ENCODE measurements at regions not wholly inside any gene's neighbourhood (a gene's known extent, or its start where the extent isn't known, plus 50 kb on each side); places are given as distances from the start of the nearest gene placed in this dataset.
A peak's percentile ranks its signal among the peaks of the same experiment; 100 is the strongest.
"Not testable (repeated sequence)": the region's sequence is repeated elsewhere in the genome, so short reads cannot be mapped to it uniquely, and the experiment has no call there.

GRCh38 chr3:18992709-18993108 is 155.6 kb upstream of the KCNH8 start:
- DNase-seq (ENCODE audit: low read depth in 2 of 2) = no peak
- no peak for TF ChIP-seq CTCF (IDR thresholded peaks at IDR 0.05; ENCODE audit: low read depth, low read length)
- H3K4me3 ChIP-seq (replicated peaks in 1 of 2; ENCODE audit: low read depth in 2 of 2, low read length in 2 of 2) = no peak overlapping the region

GRCh38 chr3:18989237-18989795 is 159.0 kb upstream of the KCNH8 start:
- H3K4me3 ChIP-seq (replicated peaks in 1 of 2; ENCODE audit: low read depth in 2 of 2, low read length in 2 of 2) = no peak overlapping the region
- no peak for TF ChIP-seq CTCF (IDR thresholded peaks at IDR 0.05; ENCODE audit: low read depth, low read length)

GRCh38 chr3:18988614-18989229 is 159.6 kb upstream of the KCNH8 start:
- no peak overlapping the region for H3K4me3 ChIP-seq (replicated peaks in 1 of 2; ENCODE audit: low read depth in 2 of 2, low read length in 2 of 2)
- DNase-seq (ENCODE audit: low read depth in 2 of 2) = peak; percentile 18 to 30
- TF ChIP-seq CTCF (IDR thresholded peaks at IDR 0.05; ENCODE audit: low read depth, low read length) = peak; percentile 21

More at GRCh38 chr3:18989237-18989795, 159.0 kb upstream of the KCNH8 start:
- DNase-seq (ENCODE audit: low read depth in 2 of 2) = no peak

- TF ChIP-seq CTCF (IDR thresholded peaks at IDR 0.05; ENCODE audit: low read depth, low read length) = no peak
- DNase-seq (ENCODE audit: low read depth in 2 of 2) = no peak
- H3K4me3 ChIP-seq (replicated peaks in 1 of 2; ENCODE audit: low read depth in 2 of 2, low read length in 2 of 2) = no peak overlapping the region
These were observed 160.4 kb upstream of the KCNH8 start for GRCh38 chr3:18987862-18988447.

GRCh38 chr3:18987070-18987469 is 161.2 kb upstream of the KCNH8 start:
- H3K4me3 ChIP-seq (replicated peaks in 1 of 2; ENCODE audit: low read depth in 2 of 2, low read length in 2 of 2) = no peak overlapping the region
- no peak for DNase-seq (ENCODE audit: low read depth in 2 of 2)
- no peak for TF ChIP-seq CTCF (IDR thresholded peaks at IDR 0.05; ENCODE audit: low read depth, low read length)

- DNase-seq (ENCODE audit: low read depth in 2 of 2) = no peak
- TF ChIP-seq CTCF (IDR thresholded peaks at IDR 0.05; ENCODE audit: low read depth, low read length) = no peak
- no peak overlapping the region for H3K4me3 ChIP-seq (replicated peaks in 1 of 2; ENCODE audit: low read depth in 2 of 2, low read length in 2 of 2)
These were observed 165.4 kb upstream of the KCNH8 start for GRCh38 chr3:18982920-18983319.

GRCh38 chr3:18976102-18976501 is 172.2 kb upstream of the KCNH8 start:
- not testable (repeated sequence) for DNase-seq (ENCODE audit: low read depth in 2 of 2)

More at GRCh38 chr3:18976102-18976501, 172.2 kb upstream of the KCNH8 start:
- H3K4me3 ChIP-seq (replicated peaks in 1 of 2; ENCODE audit: low read depth in 2 of 2, low read length in 2 of 2) = not testable (repeated sequence)
